GM21447 (cell line): ENCODE measurements at regions not wholly inside any gene's neighbourhood (a gene's known extent, or its start where the extent isn't known, plus 50 kb on each side); places are given as distances from the start of the nearest gene placed in this dataset.
"Not testable (repeated sequence)": the region's sequence is repeated elsewhere in the genome, so short reads cannot be mapped to it uniquely, and the experiment has no call there.

ENCODE experiments used
- ATAC-seq: cut with Tn5 transposase; IDR thresholded peaks from one replicate; pipeline ENCODE4 v1.9.1; 2021; ENCODE audit not compliant: unreplicated experiment

- ATAC-seq, result no peak
These were observed 513.7 kb upstream of the PTGER4 start for GRCh38 chr5:40165789-40166728.

GRCh38 chr5:40165106-40165788, 514.5 kb upstream of the PTGER4 start:
- no peak for ATAC-seq

- no peak for ATAC-seq
These were observed 519.3 kb upstream of the PTGER4 start for GRCh38 chr5:40160435-40160834.

GRCh38 chr5:40154194-40154593, 525.5 kb upstream of the PTGER4 start:
- ATAC-seq, result no peak

GRCh38 chr5:40150896-40151295, 528.8 kb upstream of the PTGER4 start:
- no peak for ATAC-seq

GRCh38 chr5:40141896-40142295, 537.8 kb upstream of the PTGER4 start:
- no peak for ATAC-seq

- no peak for ATAC-seq
These were observed 538.3 kb upstream of the PTGER4 start for GRCh38 chr5:40141418-40141817.

GRCh38 chr5:40137223-40137622, 542.5 kb upstream of the PTGER4 start:
- no peak for ATAC-seq

- ATAC-seq, result no peak
These were observed 544.7 kb upstream of the PTGER4 start for GRCh38 chr5:40134883-40135520.

GRCh38 chr5:40124367-40124766, 555.3 kb upstream of the PTGER4 start:
- ATAC-seq, result no peak

GRCh38 chr5:40121236-40121635, 558.5 kb upstream of the PTGER4 start:
- no peak for ATAC-seq

GRCh38 chr5:40112875-40113274, 566.8 kb upstream of the PTGER4 start:
- no peak for ATAC-seq

GRCh38 chr5:40111036-40111435, 568.7 kb upstream of the PTGER4 start:
- ATAC-seq, result not testable (repeated sequence)

GRCh38 chr5:40108764-40109390, 570.8 kb upstream of the PTGER4 start:
- not testable (repeated sequence) for ATAC-seq

- ATAC-seq, result not testable (repeated sequence)
These were observed 571.9 kb upstream of the PTGER4 start for GRCh38 chr5:40107786-40108185.

- no peak for ATAC-seq
These were observed 572.9 kb upstream of the PTGER4 start for GRCh38 chr5:40106847-40107246.

GRCh38 chr5:40098313-40098712, 581.4 kb upstream of the PTGER4 start:
- no peak for ATAC-seq

- ATAC-seq, result no peak
These were observed 586.2 kb upstream of the PTGER4 start for GRCh38 chr5:40093550-40093949.

- ATAC-seq, result no peak
These were observed 590.4 kb upstream of the PTGER4 start for GRCh38 chr5:40089269-40089668.

- ATAC-seq, result no peak
These were observed 595.1 kb upstream of the PTGER4 start for GRCh38 chr5:40084614-40085013.

- no peak for ATAC-seq
These were observed 597.4 kb upstream of the PTGER4 start for GRCh38 chr5:40082313-40082712.
